Erythroblast (primary cell): ENCODE measurements at regions not wholly inside any gene's neighbourhood (a gene's known extent, or its start where the extent isn't known, plus 50 kb on each side); places are given as distances from the start of the nearest gene placed in this dataset.

Experiments
- DNase-seq, 2 experiments: peaks; one replicate each; lab custom pipeline; 2025; lab: John Stamatoyannopoulos, UW
- GATA1 ChIP-seq: IDR thresholded peaks from 2 replicates; pipeline ENCODE4 v1.6.1; 2011; ENCODE audit warnings: low read depth, mild to moderate bottlenecking, control low read depth, low read length, moderate library complexity
- POLR2A ChIP-seq: IDR thresholded peaks from 2 replicates; pipeline ENCODE4 v1.6.1; 2011; ENCODE audit warnings: mild to moderate bottlenecking, low read length

- TF ChIP-seq POLR2A (no peak), GATA1 (no peak)
- DNase-seq: no peak
These were observed 611.9 kb upstream of the CDH11 start for GRCh38 chr16:65733721-65734120.

- TF ChIP-seq POLR2A (no peak), GATA1 (no peak)
These were observed 610.0 kb upstream of the CDH11 start for GRCh38 chr16:65731833-65732232.

GRCh38 chr16:65728652-65729051 is 606.8 kb upstream of the CDH11 start:
- no peak for TF ChIP-seq POLR2A
- no peak for TF ChIP-seq GATA1

More at GRCh38 chr16:65731833-65732232, 610.0 kb upstream of the CDH11 start:
- no peak for DNase-seq

GRCh38 chr16:65728167-65728566 is 606.3 kb upstream of the CDH11 start:
- TF ChIP-seq GATA1: no peak

More at GRCh38 chr16:65728652-65729051, 606.8 kb upstream of the CDH11 start:
- DNase-seq: no peak

GRCh38 chr16:65727534-65728137 is 605.8 kb upstream of the CDH11 start:
- TF ChIP-seq GATA1: no peak
- TF ChIP-seq POLR2A: no peak
- DNase-seq: no peak

More at GRCh38 chr16:65728167-65728566, 606.3 kb upstream of the CDH11 start:
- DNase-seq: no peak

- TF ChIP-seq GATA1 (no peak), POLR2A (no peak)
- DNase-seq: no peak
These were observed 603.4 kb upstream of the CDH11 start for GRCh38 chr16:65725156-65725845.

- DNase-seq: no peak
- TF ChIP-seq GATA1 (no peak), POLR2A (no peak)
These were observed 600.6 kb upstream of the CDH11 start for GRCh38 chr16:65722429-65722828.

- no peak for TF ChIP-seq GATA1
- TF ChIP-seq POLR2A: no peak
- no peak for DNase-seq
These were observed 596.0 kb upstream of the CDH11 start for GRCh38 chr16:65717846-65718245.

GRCh38 chr16:65716737-65717700 is 595.2 kb upstream of the CDH11 start:
- DNase-seq: no peak
- TF ChIP-seq POLR2A (no peak), GATA1 (no peak)

GRCh38 chr16:65713181-65713808 is 591.4 kb upstream of the CDH11 start:
- no peak for TF ChIP-seq POLR2A
- TF ChIP-seq GATA1: no peak
- DNase-seq: no peak

- TF ChIP-seq POLR2A (no peak), GATA1 (no peak)
- no peak for DNase-seq
These were observed 588.2 kb upstream of the CDH11 start for GRCh38 chr16:65710107-65710506.

- DNase-seq: no peak
- TF ChIP-seq GATA1: no peak
- no peak for TF ChIP-seq POLR2A
These were observed 583.0 kb upstream of the CDH11 start for GRCh38 chr16:65704866-65705265.

GRCh38 chr16:65702707-65703402 is 581.0 kb upstream of the CDH11 start:
- TF ChIP-seq POLR2A (no peak), GATA1 (no peak)
- DNase-seq: no peak
